ENCODE measurements at regions not wholly inside any gene's neighbourhood (a gene's known extent, or its start where the extent isn't known, plus 50 kb on each side); places are given as distances from the start of the nearest gene placed in this dataset.

GRCh38 chr6:115287467-115287866, 773.2 kb downstream of the FRK start:
- no TSS peak for BruUV-seq (replicated peaks)
- no peaks in the 10 kb centered on the region for H3K36me3 ChIP-seq (replicated peaks in 1 of 2; ENCODE audit: control insufficient read depth in 1 of 2, insufficient read depth in 2 of 2, low read length in 2 of 2)
- no peak overlapping the region for H3K27ac ChIP-seq (ENCODE audit: extremely low read length, insufficient read depth, low read length)
- no peak for TF ChIP-seq MIER2 (CRISPR knock-in tag; IDR thresholded peaks at IDR 0.05)
- TF ChIP-seq ZNF781 (CRISPR knock-in tag; IDR thresholded peaks at IDR 0.05; ENCODE audit: borderline replicate concordance, not compliant biosample characterization) = no peak
- no peak for TF ChIP-seq KIAA2018 (CRISPR knock-in tag; IDR thresholded peaks at IDR 0.05; ENCODE audit: borderline replicate concordance)
- no peaks in the 10 kb centered on the region for H3K27me3 ChIP-seq (ENCODE audit: control insufficient read depth in 1 of 2, insufficient read depth in 2 of 2, low read length in 2 of 2)
- H4K20me1 ChIP-seq (ENCODE audit: insufficient read depth, low read length) = no peaks in the 10 kb centered on the region
- FAIRE-seq = no peak
- in situ Hi-C loops (cut with HindIII; ENCODE audit: extremely low pct_ligation_motif_present, low pct_unique_long_range_greater_than_20kb) (no loop called here), intact Hi-C loops (cut with micrococcal nuclease; ENCODE audit: unreplicated experiment) (no loop called here)
- H3K4me1 ChIP-seq (ENCODE audit: insufficient read depth, low read length) = no peaks in the 10 kb centered on the region
- no peak overlapping the region for H3K4me3 ChIP-seq (replicated peaks in 1 of 3; ENCODE audit: insufficient read depth in 1 of 3, low read depth in 2 of 3, low read length in 3 of 3)
- H2AFZ ChIP-seq (ENCODE audit: low read length) = no peak overlapping the region
- no peak overlapping the region for H3K9ac ChIP-seq (ENCODE audit: insufficient read depth, low read depth, low read length)
- ATAC-seq = no peak
- no peaks in the 10 kb centered on the region for H3K9me3 ChIP-seq (ENCODE audit: low read length)
- WGBS (ENCODE audit: low lambda C conversion rate) = 4% methylated on average over 4 of the region's 4 CpGs
- ChIA-PET POLR2A (no interaction called here), CTCF (ENCODE audit: low intra/inter-chr PET ratio, low total read pairs) (no interaction called here)
- no peak overlapping the region for H3K4me2 ChIP-seq (ENCODE audit: low read depth, low read length)
- DNase-seq (ENCODE audit: low spot score) = no peak
- H3K79me2 ChIP-seq (ENCODE audit: insufficient read depth, low read length) = no peaks in the 10 kb centered on the region

Data from HepG2 (cell line).